Suprapubic skin (tissue), 4 donors: ENCODE measurements at regions not wholly inside any gene's neighbourhood (a gene's known extent, or its start where the extent isn't known, plus 50 kb on each side); places are given as distances from the start of the nearest gene placed in this dataset.

ENCODE experiments used
- POLR2A ChIP-seq, 2 donors: fragments of 450-650 bp; IDR thresholded peaks; one replicate each; pipeline ENCODE4 v1.6.1; 2017; ENCODE audit warnings: antibody characterized with exemption in 2 of 2, mild to moderate bottlenecking in 2 of 2, moderate library complexity in 2 of 2
- POLR2AphosphoS5 ChIP-seq, 3 donors: sonication (generic); formaldehyde crosslinking; IDR thresholded peaks; one replicate each; pipeline ENCODE4 v1.6.1; 2017; ENCODE audit warnings: antibody characterized with exemption in 3 of 3

GRCh38 chr10:109741712-109742111, 181.6 kb downstream of the XPNPEP1 start:
- TF ChIP-seq POLR2AphosphoS5 (IDR thresholded peaks at IDR 0.05) (no peak), POLR2A (IDR thresholded peaks at IDR 0.05) (no peak)
